SK-N-SH (cell line): ENCODE measurements at regions not wholly inside any gene's neighbourhood (a gene's known extent, or its start where the extent isn't known, plus 50 kb on each side); places are given as distances from the start of the nearest gene placed in this dataset.

Source experiments
- CTCF ChIA-PET: fragments of 300-600, 350-600 bp; formaldehyde crosslinking; extraction: SDS; loops from one replicate; lab custom pipeline; 2021; lab: Yijun Ruan, JAX
- POLR2A ChIA-PET: fragments of 350-600 bp; sonication (Branson Sonifier 250); formaldehyde crosslinking; extraction: SDS; loops from one replicate; lab custom pipeline; 2020; ENCODE audit warnings: antibody characterized with exemption, inconsistent platforms; lab: Yijun Ruan, JAX
- DNase-seq: peaks from one replicate; pipeline ENCODE4 v3.0.0; 2012
- H2AFZ ChIP-seq: fragments of 200-600 bp; sonication (generic); 2 replicates; pipeline ENCODE4 v1.8.1; 2016; ENCODE audit warnings: antibody characterized with exemption, mild to moderate bottlenecking, low read depth
- H3F3A ChIP-seq: fragments of 200-600 bp; sonication (generic); replicated peaks from 2 replicates; pipeline ENCODE3; 2016; ENCODE audit warnings: antibody characterized with exemption, mild to moderate bottlenecking; ENCODE audit not compliant: insufficient read depth
- H3K27ac ChIP-seq, 2 experiments: fragments of 200-500 bp in 1 of 2; fragments of 200-600 bp in 1 of 2; sonication (Bioruptor generic) in 1 of 2; sonication (generic), shearing (Covaris generic) in 1 of 2; 2 replicates each; pipeline versions ENCODE4 v1.5.1 to v1.6.1; 2014 to 2016; ENCODE audit warnings: low read depth in 2 of 2, inconsistent platforms in 1 of 2, low read length in 1 of 2, mild to moderate bottlenecking in 1 of 2, mixed read lengths in 1 of 2
- H3K27me3 ChIP-seq: fragments of 200-600 bp; sonication (generic), shearing (Covaris generic); 2 replicates; pipeline ENCODE4 v1.6.1; 2016; ENCODE audit warnings: mixed run types; ENCODE audit not compliant: insufficient read depth
- H3K36me3 ChIP-seq, 2 experiments: fragments of 200-500 bp in 1 of 2; fragments of 200-600 bp in 1 of 2; sonication (Bioruptor generic) in 1 of 2; sonication (generic) in 1 of 2; replicated peaks in 1 of 2; 2 replicates each; pipeline versions ENCODE3 to v1.5.1; 2014 to 2016; ENCODE audit warnings: low read length in 1 of 2, mild to moderate bottlenecking in 1 of 2; ENCODE audit not compliant: insufficient read depth in 2 of 2, control insufficient read depth in 1 of 2
- H3K4me1 ChIP-seq, 2 experiments: fragments of 200-500 bp in 1 of 2; fragments of 200-600 bp in 1 of 2; sonication (Bioruptor generic) in 1 of 2; sonication (generic), shearing (Covaris generic) in 1 of 2; 2 replicates each; pipeline versions ENCODE4 v1.5.1 to v1.6.1; 2014 to 2016; ENCODE audit warnings: low read depth in 1 of 2, low read length in 1 of 2, mixed run types in 1 of 2; ENCODE audit not compliant: insufficient read depth in 2 of 2, control insufficient read depth in 1 of 2
- H3K4me2 ChIP-seq: fragments of 200-600 bp; sonication (generic), shearing (Covaris generic); 2 replicates; pipeline ENCODE4 v1.6.1; 2017; ENCODE audit warnings: mixed run types
- H3K4me3 ChIP-seq, 2 experiments: fragments of 200-500 bp in 1 of 2; fragments of 200-600 bp in 1 of 2; sonication (Bioruptor generic) in 1 of 2; sonication (generic), shearing (Covaris generic) in 1 of 2; 2 replicates each; pipeline versions ENCODE4 v1.5.1 to v1.8.1; 2014 to 2016; ENCODE audit warnings: low read depth in 2 of 2, inconsistent platforms in 1 of 2, low read length in 1 of 2, mild to moderate bottlenecking in 1 of 2, mixed read lengths in 1 of 2, moderate library complexity in 1 of 2
- H3K79me2 ChIP-seq: fragments of 200-600 bp; sonication (generic); 2 replicates; pipeline ENCODE4 v1.8.1; 2017; ENCODE audit warnings: mild to moderate bottlenecking; ENCODE audit not compliant: insufficient read depth
- H3K9ac ChIP-seq: fragments of 200-600 bp; sonication (generic); 2 replicates; pipeline ENCODE4 v1.6.1; 2017; ENCODE audit warnings: mixed run types
- H3K9me2 ChIP-seq: fragments of 200-600 bp; sonication (generic); 2 replicates; pipeline ENCODE4 v1.6.1; 2017; ENCODE audit warnings: mixed run types
- H3K9me3 ChIP-seq: fragments of 200-600 bp; sonication (generic); 2 replicates; pipeline ENCODE4 v1.6.1; 2017; ENCODE audit warnings: mixed run types, mild to moderate bottlenecking, moderate library complexity
- H4K20me1 ChIP-seq: fragments of 200-600 bp; sonication (generic); 2 replicates; pipeline ENCODE4 v1.6.1; 2017; ENCODE audit warnings: mild to moderate bottlenecking, mixed run types; ENCODE audit not compliant: insufficient read depth
- EZH2phosphoT487 ChIP-seq: fragments of 200-600 bp; sonication (generic); IDR thresholded peaks from 2 replicates; pipeline ENCODE4 v1.6.1; 2017; ENCODE audit warnings: low read depth, mixed run types, mild to moderate bottlenecking, antibody characterized with exemption, moderate library complexity, borderline replicate concordance
- FOSL2 ChIP-seq: IDR thresholded peaks from 2 replicates; pipeline ENCODE4 v1.4.0; 2012; ENCODE audit warnings: low read depth, mild to moderate bottlenecking, moderate library complexity, borderline replicate concordance
- FOXM1 ChIP-seq: IDR thresholded peaks from 2 replicates; pipeline ENCODE4 v1.4.0; 2012; ENCODE audit warnings: low read depth, mild to moderate bottlenecking
- JUND ChIP-seq: IDR thresholded peaks from 2 replicates; pipeline ENCODE4 v1.4.0; 2012
- MEF2A ChIP-seq: IDR thresholded peaks from 2 replicates; pipeline ENCODE4 v1.4.0; 2012; ENCODE audit warnings: low read depth, borderline replicate concordance
- NFIC ChIP-seq: IDR thresholded peaks from 2 replicates; pipeline ENCODE4 v1.4.0; 2012; ENCODE audit warnings: borderline replicate concordance
- NRF1 ChIP-seq: IDR thresholded peaks from 2 replicates; pipeline ENCODE4 v1.6.1; 2012; ENCODE audit warnings: low read depth, mild to moderate bottlenecking, low read length
- POLR2AphosphoS5 ChIP-seq: IDR thresholded peaks from 2 replicates; pipeline ENCODE4 v1.6.1; 2012; ENCODE audit warnings: low read depth, low read length
- RAD21 ChIP-seq: IDR thresholded peaks from 2 replicates; pipeline ENCODE4 v1.6.1; 2012; ENCODE audit warnings: mild to moderate bottlenecking, low read length
- RFX5 ChIP-seq: IDR thresholded peaks from 2 replicates; pipeline ENCODE4 v1.6.1; 2012; ENCODE audit warnings: mild to moderate bottlenecking, improper control_type of control experiment, low read length
- TCF12 ChIP-seq: IDR thresholded peaks from 2 replicates; pipeline ENCODE4 v1.4.0; 2012
- ZBTB33 ChIP-seq: IDR thresholded peaks from 2 replicates; pipeline ENCODE4 v1.4.0; 2012; ENCODE audit warnings: low read depth, borderline replicate concordance
- TF ChIP-seq, protein P1 (sequence below): IDR thresholded peaks from 2 replicates; pipeline ENCODE4; 2012
- TF ChIP-seq, protein P2 (sequence below): IDR thresholded peaks from 2 replicates; pipeline ENCODE4 v1.6.1; 2012; ENCODE audit warnings: mild to moderate bottlenecking, low read depth, low read length, moderate library complexity
- TF ChIP-seq, protein P3 (sequence below): IDR thresholded peaks from 2 replicates; pipeline ENCODE4 v1.4.0; 2012; ENCODE audit warnings: low read depth

DNA sequence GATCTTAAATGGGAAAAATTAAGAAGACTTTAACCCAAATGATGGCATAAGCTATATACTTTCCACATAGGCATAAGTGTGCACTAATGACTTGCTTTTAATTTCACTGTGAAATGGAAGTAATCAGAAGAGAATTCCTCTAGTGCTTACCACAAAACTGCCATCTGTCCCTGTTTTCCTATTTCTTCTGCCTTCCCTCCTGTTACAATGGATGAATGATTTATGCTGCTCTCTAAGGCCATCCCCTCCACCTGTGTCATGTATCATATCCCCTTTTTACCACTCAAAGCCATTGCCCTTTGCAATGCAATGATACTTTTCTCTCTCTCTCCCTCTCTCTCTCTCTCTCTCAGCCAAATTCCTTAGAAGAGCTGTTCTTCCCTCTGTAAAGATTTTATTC, 109.1 kb downstream of the C12orf50 start:
- no peaks in the 10 kb centered on the region for H3K9me3 ChIP-seq
- H3K27me3 ChIP-seq = no peaks in the 10 kb centered on the region
- H3K4me3 ChIP-seq = no peak overlapping the region
- no peak for TF ChIP-seq ZBTB33
- TF ChIP-seq EZH2phosphoT487 = no peak
- no peak for TF ChIP-seq NFIC
- TF ChIP-seq FOXM1 = no peak
- no peak for TF ChIP-seq NRF1
- TF ChIP-seq TCF12 = no peak
- TF ChIP-seq MEF2A = no peak
- no peak for TF ChIP-seq FOSL2
- no peak for TF ChIP-seq JUND
- no peak for TF ChIP-seq RFX5
- TF ChIP-seq, protein P1, sequence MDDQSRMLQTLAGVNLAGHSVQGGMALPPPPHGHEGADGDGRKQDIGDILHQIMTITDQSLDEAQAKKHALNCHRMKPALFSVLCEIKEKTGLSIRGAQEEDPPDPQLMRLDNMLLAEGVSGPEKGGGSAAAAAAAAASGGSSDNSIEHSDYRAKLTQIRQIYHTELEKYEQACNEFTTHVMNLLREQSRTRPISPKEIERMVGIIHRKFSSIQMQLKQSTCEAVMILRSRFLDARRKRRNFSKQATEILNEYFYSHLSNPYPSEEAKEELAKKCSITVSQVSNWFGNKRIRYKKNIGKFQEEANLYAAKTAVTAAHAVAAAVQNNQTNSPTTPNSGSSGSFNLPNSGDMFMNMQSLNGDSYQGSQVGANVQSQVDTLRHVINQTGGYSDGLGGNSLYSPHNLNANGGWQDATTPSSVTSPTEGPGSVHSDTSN = no peak
- TF ChIP-seq RAD21 = no peak
- TF ChIP-seq, protein P2, sequence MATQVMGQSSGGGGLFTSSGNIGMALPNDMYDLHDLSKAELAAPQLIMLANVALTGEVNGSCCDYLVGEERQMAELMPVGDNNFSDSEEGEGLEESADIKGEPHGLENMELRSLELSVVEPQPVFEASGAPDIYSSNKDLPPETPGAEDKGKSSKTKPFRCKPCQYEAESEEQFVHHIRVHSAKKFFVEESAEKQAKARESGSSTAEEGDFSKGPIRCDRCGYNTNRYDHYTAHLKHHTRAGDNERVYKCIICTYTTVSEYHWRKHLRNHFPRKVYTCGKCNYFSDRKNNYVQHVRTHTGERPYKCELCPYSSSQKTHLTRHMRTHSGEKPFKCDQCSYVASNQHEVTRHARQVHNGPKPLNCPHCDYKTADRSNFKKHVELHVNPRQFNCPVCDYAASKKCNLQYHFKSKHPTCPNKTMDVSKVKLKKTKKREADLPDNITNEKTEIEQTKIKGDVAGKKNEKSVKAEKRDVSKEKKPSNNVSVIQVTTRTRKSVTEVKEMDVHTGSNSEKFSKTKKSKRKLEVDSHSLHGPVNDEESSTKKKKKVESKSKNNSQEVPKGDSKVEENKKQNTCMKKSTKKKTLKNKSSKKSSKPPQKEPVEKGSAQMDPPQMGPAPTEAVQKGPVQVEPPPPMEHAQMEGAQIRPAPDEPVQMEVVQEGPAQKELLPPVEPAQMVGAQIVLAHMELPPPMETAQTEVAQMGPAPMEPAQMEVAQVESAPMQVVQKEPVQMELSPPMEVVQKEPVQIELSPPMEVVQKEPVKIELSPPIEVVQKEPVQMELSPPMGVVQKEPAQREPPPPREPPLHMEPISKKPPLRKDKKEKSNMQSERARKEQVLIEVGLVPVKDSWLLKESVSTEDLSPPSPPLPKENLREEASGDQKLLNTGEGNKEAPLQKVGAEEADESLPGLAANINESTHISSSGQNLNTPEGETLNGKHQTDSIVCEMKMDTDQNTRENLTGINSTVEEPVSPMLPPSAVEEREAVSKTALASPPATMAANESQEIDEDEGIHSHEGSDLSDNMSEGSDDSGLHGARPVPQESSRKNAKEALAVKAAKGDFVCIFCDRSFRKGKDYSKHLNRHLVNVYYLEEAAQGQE = no peak
- TF ChIP-seq, protein P3, sequence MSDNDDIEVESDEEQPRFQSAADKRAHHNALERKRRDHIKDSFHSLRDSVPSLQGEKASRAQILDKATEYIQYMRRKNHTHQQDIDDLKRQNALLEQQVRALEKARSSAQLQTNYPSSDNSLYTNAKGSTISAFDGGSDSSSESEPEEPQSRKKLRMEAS = no peak
- TF ChIP-seq POLR2AphosphoS5 = no peak
- no peak overlapping the region for H3K4me2 ChIP-seq
- H2AFZ ChIP-seq = no peak overlapping the region
- ChIA-PET CTCF (no interaction called here), POLR2A (no interaction called here)
- H3K79me2 ChIP-seq = no peaks in the 10 kb centered on the region
- H3K9ac ChIP-seq = no peak overlapping the region
- H4K20me1 ChIP-seq = no peaks in the 10 kb centered on the region
- peaks cover 3 to 5% of the 10 kb centered on the region in 2 experiments; a peak in 2 of 4 replicates for H3K4me1 ChIP-seq
- no peaks in the 10 kb centered on the region for H3K36me3 ChIP-seq
- H3F3A ChIP-seq = peaks cover 3% of the 10 kb centered on the region
- H3K9me2 ChIP-seq = no peaks in the 10 kb centered on the region
- H3K27ac ChIP-seq = no peak overlapping the region
- no peak for DNase-seq
